Activated CD4-positive, alpha-beta T cell treated with anti-CD3 and anti-CD28 coated beads, Interleukin-2, Interleukin-6, amounts not matched to agents 100 ng/mL and 50 ng/mL, durations not matched to agents 16 hours and 8 hours (primary cell): ENCODE measurements at regions not wholly inside any gene's neighbourhood (a gene's known extent, or its start where the extent isn't known, plus 50 kb on each side); places are given as distances from the start of the nearest gene placed in this dataset.

Source experiments
- DNase-seq: peaks from one replicate; pipeline ENCODE4 v3.0.0-alpha.2; 2020

- peak; percentile 15 for DNase-seq
These were observed 237.8 kb upstream of the DAPK1 start for GRCh38 chr9:87259543-87260518.

GRCh38 chr9:87263291-87263690 is 234.4 kb upstream of the DAPK1 start:
- DNase-seq, result no peak

GRCh38 chr9:87266697-87267096 is 231.0 kb upstream of the DAPK1 start:
- no peak for DNase-seq

GRCh38 chr9:87267251-87268070 is 230.2 kb upstream of the DAPK1 start:
- no peak for DNase-seq

- DNase-seq, result no peak
These were observed 228.1 kb upstream of the DAPK1 start for GRCh38 chr9:87269296-87270176.

GRCh38 chr9:87270221-87270847 is 227.3 kb upstream of the DAPK1 start:
- no peak for DNase-seq

- DNase-seq, result no peak
These were observed 226.8 kb upstream of the DAPK1 start for GRCh38 chr9:87270848-87271234.

- no peak for DNase-seq
These were observed 225.8 kb upstream of the DAPK1 start for GRCh38 chr9:87271696-87272477.

- DNase-seq, result no peak
These were observed 222.5 kb upstream of the DAPK1 start for GRCh38 chr9:87275047-87275725.

GRCh38 chr9:87276327-87276841 is 221.3 kb upstream of the DAPK1 start:
- peak; percentile 45 for DNase-seq

GRCh38 chr9:87276851-87277261 is 220.8 kb upstream of the DAPK1 start:
- peak; percentile 49 for DNase-seq

GRCh38 chr9:87277346-87277745 is 220.3 kb upstream of the DAPK1 start:
- no peak for DNase-seq

- DNase-seq, result no peak
These were observed 218.5 kb upstream of the DAPK1 start for GRCh38 chr9:87278971-87279733.

GRCh38 chr9:87280421-87280820 is 217.2 kb upstream of the DAPK1 start:
- no peak for DNase-seq

- DNase-seq, result no peak
These were observed 215.1 kb upstream of the DAPK1 start for GRCh38 chr9:87282538-87282937.

GRCh38 chr9:87283585-87283984 is 214.1 kb upstream of the DAPK1 start:
- no peak for DNase-seq

- no peak for DNase-seq
These were observed 212.3 kb upstream of the DAPK1 start for GRCh38 chr9:87285183-87285850.

- DNase-seq, result no peak
These were observed 211.2 kb upstream of the DAPK1 start for GRCh38 chr9:87286506-87286905.
